HL-60 (cell line): ENCODE measurements at regions not wholly inside any gene's neighbourhood (a gene's known extent, or its start where the extent isn't known, plus 50 kb on each side); places are given as distances from the start of the nearest gene placed in this dataset.
"Not testable (repeated sequence)": the region's sequence is repeated elsewhere in the genome, so short reads cannot be mapped to it uniquely, and the experiment has no call there.

Source experiments
- DNase-seq, 2 experiments: peaks; one replicate each; pipeline ENCODE4 v3.0.0-alpha.2; 2010 to 2020; ENCODE audit warnings: low read depth in 1 of 2, low spot score in 1 of 2
- H3K27ac ChIP-seq: fragments of 250-450 bp; sonication (Bioruptor Pico); replicated peaks from 2 replicates; pipeline ENCODE4 v1.5.1; 2020; ENCODE audit warnings: mild to moderate bottlenecking, moderate library complexity
- H3K27me3 ChIP-seq: fragments of 250-450 bp; sonication (Bioruptor Pico); 2 replicates; pipeline ENCODE4 v1.5.1; 2021; ENCODE audit warnings: mild to moderate bottlenecking, moderate library complexity; ENCODE audit not compliant: insufficient read depth, poor library complexity, severe bottlenecking
- H3K4me3 ChIP-seq: replicated peaks from 2 replicates; pipeline ENCODE4 v1.5.1; 2011; ENCODE audit warnings: mild to moderate bottlenecking, control low read depth, low read length; ENCODE audit not compliant: insufficient read depth
- CTCF ChIP-seq: IDR thresholded peaks from one replicate; pipeline ENCODE4 v1.5.1; 2011; ENCODE audit warnings: low read length, control low read depth, inconsistent platforms; ENCODE audit not compliant: insufficient read depth
- GABPA ChIP-seq: IDR thresholded peaks from 2 replicates; pipeline ENCODE4 v1.6.1; 2012; ENCODE audit warnings: low read depth
- POLR2AphosphoS5 ChIP-seq: IDR thresholded peaks from 2 replicates; pipeline ENCODE4 v1.6.1; 2012; ENCODE audit warnings: low read depth
- REST ChIP-seq: IDR thresholded peaks from 2 replicates; pipeline ENCODE4 v1.6.1; 2012; ENCODE audit warnings: low read depth; ENCODE audit not compliant: insufficient replicate concordance
- SPI1 ChIP-seq: IDR thresholded peaks from 2 replicates; pipeline ENCODE4 v1.6.1; 2012; ENCODE audit warnings: low read depth, mild to moderate bottlenecking, borderline replicate concordance

- no peak for DNase-seq
- TF ChIP-seq REST = no peak
- TF ChIP-seq GABPA = no peak
- TF ChIP-seq CTCF = no peak
- TF ChIP-seq POLR2AphosphoS5 = no peak
- no peak for TF ChIP-seq SPI1
- H3K27me3 ChIP-seq = no peaks in the 10 kb centered on the region
Observed at GRCh38 chr15:63446255-63446654, 58.1 kb upstream of the USP3 start.

GRCh38 chr15:63447017-63447676 lies 57.2 kb upstream of the USP3 start:
- H3K27me3 ChIP-seq = no peaks in the 10 kb centered on the region
- no peak overlapping the region for H3K4me3 ChIP-seq
- no peak for DNase-seq
- no peak for TF ChIP-seq POLR2AphosphoS5
- no peak for TF ChIP-seq SPI1
- TF ChIP-seq GABPA = no peak
- no peak for TF ChIP-seq REST
- TF ChIP-seq CTCF = no peak
- peak overlapping the region; percentile 76 for H3K27ac ChIP-seq

More at GRCh38 chr15:63446255-63446654, 58.1 kb upstream of the USP3 start:
- no peak overlapping the region for H3K4me3 ChIP-seq
- no peak overlapping the region for H3K27ac ChIP-seq

GRCh38 chr15:63448266-63448665 lies 56.1 kb upstream of the USP3 start:
- no peaks in the 10 kb centered on the region for H3K27me3 ChIP-seq
- no peak overlapping the region for H3K4me3 ChIP-seq
- peak overlapping the region; percentile 76 for H3K27ac ChIP-seq
- DNase-seq = peak; percentile 52 to 86
- TF ChIP-seq SPI1 (peak; percentile 89; the same call in 1 of the 2 replicates), CTCF (no peak)

GRCh38 chr15:63448872-63449555 lies 55.4 kb upstream of the USP3 start:
- H3K4me3 ChIP-seq, H3K27me3 ChIP-seq: not testable (repeated sequence)
- H3K27ac ChIP-seq = peak overlapping the region; percentile 76
- DNase-seq = peak; percentile 18 to 87
